ENCODE measurements at regions not wholly inside any gene's neighbourhood (a gene's known extent, or its start where the extent isn't known, plus 50 kb on each side); places are given as distances from the start of the nearest gene placed in this dataset.
A peak's percentile ranks its signal among the peaks of the same experiment; 100 is the strongest.

DNA sequence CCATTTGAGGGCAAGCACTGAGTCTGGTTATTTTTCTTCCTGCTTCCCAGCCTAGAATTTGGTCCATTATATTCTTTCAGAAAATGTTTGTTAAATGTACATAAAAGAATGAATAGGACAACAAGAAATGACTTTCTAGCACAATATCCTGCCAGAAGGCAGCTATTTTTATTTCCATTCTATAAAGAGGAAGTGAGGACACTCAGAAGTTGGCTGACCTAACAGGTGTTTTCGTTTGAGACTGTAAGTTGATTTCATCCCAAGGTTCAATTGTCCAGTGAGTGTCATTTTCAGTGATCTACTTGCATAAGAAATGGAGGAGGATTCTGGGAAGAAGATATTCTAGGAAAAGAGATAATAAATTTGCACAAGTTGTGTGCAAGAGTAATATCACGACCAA is 191.9 kb upstream of the POU1F1 start:
- no peaks in the 10 kb centered on the region for H3K9me1 ChIP-seq (replicated peaks; ENCODE audit: control insufficient read depth, extremely low read depth, insufficient read depth, low read length)
- no peaks in the 10 kb centered on the region for H3K27me3 ChIP-seq (ENCODE audit: control insufficient read depth in 2 of 2, insufficient read depth in 2 of 2, low read length in 2 of 2)
- no peak overlapping the region for H3K4me3 ChIP-seq (replicated peaks in 1 of 3; ENCODE audit: insufficient read depth in 1 of 3, low read depth in 1 of 3, low read length in 3 of 3)
- H3K9ac ChIP-seq (replicated peaks; ENCODE audit: extremely low read depth, insufficient read depth, low read length): no peak overlapping the region
- H2AFZ ChIP-seq (ENCODE audit: low read depth, low read length): no peak overlapping the region
- peak; percentile 16 for DNase-seq (ENCODE audit: low read depth, low spot score)
- no peaks in the 10 kb centered on the region for H3K79me2 ChIP-seq (ENCODE audit: control insufficient read depth, insufficient read depth, low read length)
- no peaks in the 10 kb centered on the region for H3K9me3 ChIP-seq (replicated peaks; ENCODE audit: control insufficient read depth, insufficient read depth, low read length)
- no peaks in the 10 kb centered on the region for H4K20me1 ChIP-seq (replicated peaks; ENCODE audit: control insufficient read depth, extremely low read depth, insufficient read depth, low read length)
- TF ChIP-seq MYC (IDR thresholded peaks at IDR 0.05; ENCODE audit: low read depth, low read length) (no peak), FOS (IDR thresholded peaks at IDR 0.05; ENCODE audit: borderline replicate concordance, insufficient read depth, low read length) (no peak), GATA2 (IDR thresholded peaks at IDR 0.05; ENCODE audit: insufficient read depth, insufficient read length, low read depth, low read length) (no peak), POLR2A (IDR thresholded peaks at IDR 0.05; ENCODE audit: low read depth, low read length) (no peak), JUN (IDR thresholded peaks at IDR 0.05; ENCODE audit: borderline replicate concordance, insufficient read depth, insufficient read length, low read depth) (no peak), EZH2 (IDR thresholded peaks at IDR 0.05; ENCODE audit: borderline replicate concordance, low read depth, low read length, severe bottlenecking) (no peak), POLR2AphosphoS5 (IDR thresholded peaks at IDR 0.05; ENCODE audit: insufficient read depth, low read depth, low read length) (no peak)
- TF ChIP-seq, protein P1, sequence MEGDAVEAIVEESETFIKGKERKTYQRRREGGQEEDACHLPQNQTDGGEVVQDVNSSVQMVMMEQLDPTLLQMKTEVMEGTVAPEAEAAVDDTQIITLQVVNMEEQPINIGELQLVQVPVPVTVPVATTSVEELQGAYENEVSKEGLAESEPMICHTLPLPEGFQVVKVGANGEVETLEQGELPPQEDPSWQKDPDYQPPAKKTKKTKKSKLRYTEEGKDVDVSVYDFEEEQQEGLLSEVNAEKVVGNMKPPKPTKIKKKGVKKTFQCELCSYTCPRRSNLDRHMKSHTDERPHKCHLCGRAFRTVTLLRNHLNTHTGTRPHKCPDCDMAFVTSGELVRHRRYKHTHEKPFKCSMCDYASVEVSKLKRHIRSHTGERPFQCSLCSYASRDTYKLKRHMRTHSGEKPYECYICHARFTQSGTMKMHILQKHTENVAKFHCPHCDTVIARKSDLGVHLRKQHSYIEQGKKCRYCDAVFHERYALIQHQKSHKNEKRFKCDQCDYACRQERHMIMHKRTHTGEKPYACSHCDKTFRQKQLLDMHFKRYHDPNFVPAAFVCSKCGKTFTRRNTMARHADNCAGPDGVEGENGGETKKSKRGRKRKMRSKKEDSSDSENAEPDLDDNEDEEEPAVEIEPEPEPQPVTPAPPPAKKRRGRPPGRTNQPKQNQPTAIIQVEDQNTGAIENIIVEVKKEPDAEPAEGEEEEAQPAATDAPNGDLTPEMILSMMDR (IDR thresholded peaks at IDR 0.05; ENCODE audit: extremely low read depth in 1 of 2, insufficient read depth in 1 of 2, low read depth in 1 of 2, low read length in 2 of 2): no peak
- TF ChIP-seq, protein P2, sequence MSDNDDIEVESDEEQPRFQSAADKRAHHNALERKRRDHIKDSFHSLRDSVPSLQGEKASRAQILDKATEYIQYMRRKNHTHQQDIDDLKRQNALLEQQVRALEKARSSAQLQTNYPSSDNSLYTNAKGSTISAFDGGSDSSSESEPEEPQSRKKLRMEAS (IDR thresholded peaks at IDR 0.05; ENCODE audit: insufficient read depth, insufficient read length): no peak
- no peak overlapping the region for H3K4me2 ChIP-seq (ENCODE audit: insufficient read depth, low read length)
- no peaks in the 10 kb centered on the region for H3K4me1 ChIP-seq (ENCODE audit: control insufficient read depth, extremely low read depth, insufficient read depth, low read length)
- no peak overlapping the region for H3K27ac ChIP-seq (ENCODE audit: insufficient read depth, low read depth, low read length)
- no peaks in the 10 kb centered on the region for H3K36me3 ChIP-seq (ENCODE audit: control insufficient read depth in 2 of 2, extremely low read depth in 1 of 2, insufficient read depth in 2 of 2, low read length in 2 of 2)
- no peak for FAIRE-seq
- BruUV-seq (replicated peaks): no TSS peak
- CTCF ChIA-PET: no interaction called here
- intact Hi-C loops (cut with micrococcal nuclease): no loop called here
- dilution Hi-C loops (cut with MboI; ENCODE audit: extremely low pct_ligation_motif_present, low sequenced_read_pairs): no loop called here
- POLR2A ChIA-PET: no interaction called here
